Suppressor macrophage treated with lipopolysaccharide for 4 hours (primary cell): ENCODE measurements at regions not wholly inside any gene's neighbourhood (a gene's known extent, or its start where the extent isn't known, plus 50 kb on each side); places are given as distances from the start of the nearest gene placed in this dataset.

ENCODE experiments used
- DNase-seq: peaks from one replicate; pipeline ENCODE4 v3.0.0-alpha.2; 2020

GRCh38 chr7:153245809-153246208, 486.3 kb downstream of the ACTR3B start:
- DNase-seq: no peak

GRCh38 chr7:153247926-153248325, 488.4 kb downstream of the ACTR3B start:
- DNase-seq: no peak

- DNase-seq: no peak
Observed at GRCh38 chr7:153258686-153259085, 499.1 kb downstream of the ACTR3B start.

- DNase-seq: no peak
Observed at GRCh38 chr7:153276394-153276793, 516.8 kb downstream of the ACTR3B start.

- no peak for DNase-seq
Observed at GRCh38 chr7:153286763-153287162, 527.2 kb downstream of the ACTR3B start.

- DNase-seq: no peak
Observed at GRCh38 chr7:153290066-153290465, 530.5 kb downstream of the ACTR3B start.

- no peak for DNase-seq
Observed at GRCh38 chr7:153297141-153297540, 537.6 kb downstream of the ACTR3B start.

GRCh38 chr7:153301936-153302335, 542.4 kb downstream of the ACTR3B start:
- no peak for DNase-seq

GRCh38 chr7:153320005-153320404, 560.5 kb downstream of the ACTR3B start:
- no peak for DNase-seq

- DNase-seq: no peak
Observed at GRCh38 chr7:153320681-153321080, 561.1 kb downstream of the ACTR3B start.

- DNase-seq: no peak
Observed at GRCh38 chr7:153322991-153323390, 563.4 kb downstream of the ACTR3B start.

- no peak for DNase-seq
Observed at GRCh38 chr7:153324094-153324493, 564.5 kb downstream of the ACTR3B start.

- no peak for DNase-seq
Observed at GRCh38 chr7:153327683-153328082, 568.1 kb downstream of the ACTR3B start.

GRCh38 chr7:153331427-153331826, 571.9 kb downstream of the ACTR3B start:
- no peak for DNase-seq

GRCh38 chr7:153354071-153354470, 594.5 kb downstream of the ACTR3B start:
- no peak for DNase-seq

- no peak for DNase-seq
Observed at GRCh38 chr7:153370092-153370491, 610.5 kb downstream of the ACTR3B start.

GRCh38 chr7:153380636-153381035, 621.1 kb downstream of the ACTR3B start:
- no peak for DNase-seq

GRCh38 chr7:153381275-153382040, 621.9 kb downstream of the ACTR3B start:
- peak; percentile 39 for DNase-seq

- no peak for DNase-seq
Observed at GRCh38 chr7:153382641-153383101, 623.1 kb downstream of the ACTR3B start.

GRCh38 chr7:153383781-153384180, 624.2 kb downstream of the ACTR3B start:
- no peak for DNase-seq

- DNase-seq: no peak
Observed at GRCh38 chr7:153385502-153385901, 626.0 kb downstream of the ACTR3B start.

- DNase-seq: no peak
Observed at GRCh38 chr7:153386556-153386955, 627.0 kb downstream of the ACTR3B start.

GRCh38 chr7:153388611-153389010, 629.1 kb downstream of the ACTR3B start:
- DNase-seq: no peak

GRCh38 chr7:153389261-153389660, 629.7 kb downstream of the ACTR3B start:
- no peak for DNase-seq

- no peak for DNase-seq
Observed at GRCh38 chr7:153390955-153391354, 631.4 kb downstream of the ACTR3B start.
